ENCODE measurements at regions not wholly inside any gene's neighbourhood (a gene's known extent, or its start where the extent isn't known, plus 50 kb on each side); places are given as distances from the start of the nearest gene placed in this dataset.

GRCh38 chr12:47570151-47570550, 135.7 kb downstream of the RPAP3 start:
- in situ Hi-C loops (cut with HindIII; ENCODE audit: low pct_unique_long_range_greater_than_20kb, low sequenced_read_pairs) = no loop called here

GRCh38 chr12:47562201-47562600, 143.6 kb downstream of the RPAP3 start:
- in situ Hi-C loops (cut with HindIII; ENCODE audit: low pct_unique_long_range_greater_than_20kb, low sequenced_read_pairs) = no loop called here
- no peak for DNase-seq (ENCODE audit: low read depth)

More at GRCh38 chr12:47570151-47570550, 135.7 kb downstream of the RPAP3 start:
- DNase-seq (ENCODE audit: low read depth) = no peak

GRCh38 chr12:47561746-47562145, 144.1 kb downstream of the RPAP3 start:
- no peak for DNase-seq (ENCODE audit: low read depth)
- in situ Hi-C loops (cut with HindIII; ENCODE audit: low pct_unique_long_range_greater_than_20kb, low sequenced_read_pairs) = no loop called here

GRCh38 chr12:47560415-47560814, 145.4 kb downstream of the RPAP3 start:
- in situ Hi-C loops (cut with HindIII; ENCODE audit: low pct_unique_long_range_greater_than_20kb, low sequenced_read_pairs) = no loop called here

GRCh38 chr12:47558625-47559345, 147.0 kb downstream of the RPAP3 start:
- in situ Hi-C loops (cut with HindIII; ENCODE audit: low pct_unique_long_range_greater_than_20kb, low sequenced_read_pairs) = no loop called here

More at GRCh38 chr12:47560415-47560814, 145.4 kb downstream of the RPAP3 start:
- DNase-seq (ENCODE audit: low read depth) = no peak

GRCh38 chr12:47557386-47557785, 148.4 kb downstream of the RPAP3 start:
- in situ Hi-C loops (cut with HindIII; ENCODE audit: low pct_unique_long_range_greater_than_20kb, low sequenced_read_pairs) = no loop called here
- no peak for DNase-seq (ENCODE audit: low read depth)

More at GRCh38 chr12:47558625-47559345, 147.0 kb downstream of the RPAP3 start:
- DNase-seq (ENCODE audit: low read depth) = no peak

GRCh38 chr12:47556261-47557030, 149.4 kb downstream of the RPAP3 start:
- DNase-seq (ENCODE audit: low read depth) = no peak
- in situ Hi-C loops (cut with HindIII; ENCODE audit: low pct_unique_long_range_greater_than_20kb, low sequenced_read_pairs) = no loop called here

- DNase-seq (ENCODE audit: low read depth) = no peak
- in situ Hi-C loops (cut with HindIII; ENCODE audit: low pct_unique_long_range_greater_than_20kb, low sequenced_read_pairs) = no loop called here
Observed at GRCh38 chr12:47554046-47554653, 151.7 kb downstream of the RPAP3 start.

- DNase-seq (ENCODE audit: low read depth) = no peak
- in situ Hi-C loops (cut with HindIII; ENCODE audit: low pct_unique_long_range_greater_than_20kb, low sequenced_read_pairs) = no loop called here
Observed at GRCh38 chr12:47553266-47553665, 152.6 kb downstream of the RPAP3 start.

GRCh38 chr12:47551426-47551851, 154.4 kb downstream of the RPAP3 start:
- in situ Hi-C loops (cut with HindIII; ENCODE audit: low pct_unique_long_range_greater_than_20kb, low sequenced_read_pairs) = no loop called here
- no peak for DNase-seq (ENCODE audit: low read depth)

- in situ Hi-C loops (cut with HindIII; ENCODE audit: low pct_unique_long_range_greater_than_20kb, low sequenced_read_pairs) = no loop called here
- no peak for DNase-seq (ENCODE audit: low read depth)
Observed at GRCh38 chr12:47549258-47549657, 156.6 kb downstream of the RPAP3 start.

- in situ Hi-C loops (cut with HindIII; ENCODE audit: low pct_unique_long_range_greater_than_20kb, low sequenced_read_pairs) = no loop called here
Observed at GRCh38 chr12:47548401-47548800, 157.4 kb downstream of the RPAP3 start.

GRCh38 chr12:47547077-47547476, 158.8 kb downstream of the RPAP3 start:
- DNase-seq (ENCODE audit: low read depth) = no peak
- in situ Hi-C loops (cut with HindIII; ENCODE audit: low pct_unique_long_range_greater_than_20kb, low sequenced_read_pairs) = no loop called here

More at GRCh38 chr12:47548401-47548800, 157.4 kb downstream of the RPAP3 start:
- DNase-seq (ENCODE audit: low read depth) = no peak

GRCh38 chr12:47545938-47546609, 159.8 kb downstream of the RPAP3 start:
- DNase-seq (ENCODE audit: low read depth) = no peak
- in situ Hi-C loops (cut with HindIII; ENCODE audit: low pct_unique_long_range_greater_than_20kb, low sequenced_read_pairs) = no loop called here

- no peak for DNase-seq (ENCODE audit: low read depth)
- in situ Hi-C loops (cut with HindIII; ENCODE audit: low pct_unique_long_range_greater_than_20kb, low sequenced_read_pairs) = no loop called here
Observed at GRCh38 chr12:47534695-47535094, 171.1 kb downstream of the RPAP3 start.

- in situ Hi-C loops (cut with HindIII; ENCODE audit: low pct_unique_long_range_greater_than_20kb, low sequenced_read_pairs) = no loop called here
- no peak for DNase-seq (ENCODE audit: low read depth)
Observed at GRCh38 chr12:47530050-47530449, 175.8 kb downstream of the RPAP3 start.

GRCh38 chr12:47527816-47528215, 178.0 kb downstream of the RPAP3 start:
- DNase-seq (ENCODE audit: low read depth) = no peak
- in situ Hi-C loops (cut with HindIII; ENCODE audit: low pct_unique_long_range_greater_than_20kb, low sequenced_read_pairs) = no loop called here

- DNase-seq (ENCODE audit: low read depth) = no peak
- in situ Hi-C loops (cut with HindIII; ENCODE audit: low pct_unique_long_range_greater_than_20kb, low sequenced_read_pairs) = no loop called here
Observed at GRCh38 chr12:47520029-47520428, 185.8 kb downstream of the RPAP3 start.

- no peak for DNase-seq (ENCODE audit: low read depth)
- in situ Hi-C loops (cut with HindIII; ENCODE audit: low pct_unique_long_range_greater_than_20kb, low sequenced_read_pairs) = no loop called here
Observed at GRCh38 chr12:47517122-47517521, 188.7 kb downstream of the RPAP3 start.
